CD14-positive monocyte (primary cell): ENCODE measurements at regions not wholly inside any gene's neighbourhood (a gene's known extent, or its start where the extent isn't known, plus 50 kb on each side); places are given as distances from the start of the nearest gene placed in this dataset.

ENCODE experiments used
- DNase-seq, 3 donors: peaks; one replicate each; pipeline ENCODE4 v3.0.0-alpha.2; 2011 to 2022
- H2AFZ ChIP-seq: 2 replicates; pipeline ENCODE4 v1.6.0; 2012; ENCODE audit warnings: mild to moderate bottlenecking, low read depth, low read length, inconsistent platforms; ENCODE audit not compliant: insufficient read depth, poor library complexity, severe bottlenecking
- H3K27ac ChIP-seq, 2 donors: 1 replicate in 1 of 2; 2 replicates in 1 of 2; pipeline ENCODE4 v1.5.1; 2012 to 2013; ENCODE audit warnings: low read length in 2 of 2, control low read depth in 1 of 2, inconsistent platforms in 1 of 2, low read depth in 1 of 2, mild to moderate bottlenecking in 1 of 2
- H3K27me3 ChIP-seq, 2 donors: one replicate each; pipeline versions ENCODE4 v1.6.0 to v1.6.1; 2011 to 2013; ENCODE audit warnings: low read length in 2 of 2; ENCODE audit not compliant: control insufficient read depth in 2 of 2, insufficient read depth in 2 of 2
- H3K36me3 ChIP-seq, 2 donors: replicated peaks in 1 of 2; 1 replicate in 1 of 2; 2 replicates in 1 of 2; pipeline versions ENCODE4 v1.5.1 to v1.6.1; 2012 to 2013; ENCODE audit warnings: low read length in 2 of 2, control low read depth in 1 of 2, inconsistent platforms in 1 of 2, mild to moderate bottlenecking in 1 of 2; ENCODE audit not compliant: insufficient read depth in 2 of 2, control insufficient read depth in 1 of 2
- H3K4me1 ChIP-seq, 2 donors: 1 replicate in 1 of 2; 2 replicates in 1 of 2; pipeline versions ENCODE4 v1.5.1 to v1.6.1; 2012 to 2013; ENCODE audit warnings: low read length in 2 of 2, control low read depth in 1 of 2, inconsistent platforms in 1 of 2, mild to moderate bottlenecking in 1 of 2, moderate library complexity in 1 of 2; ENCODE audit not compliant: insufficient read depth in 2 of 2, control insufficient read depth in 1 of 2
- H3K4me2 ChIP-seq: replicated peaks from 2 replicates; pipeline ENCODE3; 2012; ENCODE audit warnings: low read length, moderate library complexity, mild to moderate bottlenecking; ENCODE audit not compliant: poor library complexity, severe bottlenecking; ENCODE audit errors: extremely low read depth
- H3K4me3 ChIP-seq, 3 experiments: fragments of 200-600 bp in 1 of 3; sonication (generic) in 1 of 3; replicated peaks in 1 of 3; 1 replicate in 2 of 3; 2 replicates in 1 of 3; pipeline ENCODE4 v1.5.1; 2011 to 2013; ENCODE audit warnings: low read length in 3 of 3, mild to moderate bottlenecking in 3 of 3, control low read depth in 2 of 3, low read depth in 2 of 3, inconsistent platforms in 1 of 3, moderate library complexity in 1 of 3
- H3K79me2 ChIP-seq: 2 replicates; pipeline ENCODE4 v1.6.0; 2012; ENCODE audit warnings: mild to moderate bottlenecking, control low read depth, inconsistent platforms, low read length, moderate library complexity; ENCODE audit not compliant: insufficient read depth
- H3K9ac ChIP-seq: 2 replicates; pipeline ENCODE4 v1.6.0; 2017; ENCODE audit warnings: low read length, mild to moderate bottlenecking; ENCODE audit not compliant: insufficient read depth, poor library complexity, severe bottlenecking
- H3K9me3 ChIP-seq, 2 donors: replicated peaks in 1 of 2; 1 replicate in 1 of 2; 2 replicates in 1 of 2; pipeline versions ENCODE4 v1.5.1 to v1.6.1; 2012 to 2013; ENCODE audit warnings: low read length in 2 of 2, control low read depth in 1 of 2; ENCODE audit not compliant: control insufficient read depth in 1 of 2, insufficient read depth in 1 of 2
- H4K20me1 ChIP-seq: 2 replicates; pipeline ENCODE4 v1.6.0; 2012; ENCODE audit warnings: mild to moderate bottlenecking, low read length, control low read depth, moderate library complexity; ENCODE audit not compliant: insufficient read depth
- H3K27ac Mint-ChIP-seq, 7 donors: one replicate each; pipeline ENCODE4 v1.8.0; 2020; ENCODE audit warnings: mild to moderate bottlenecking in 7 of 7, mixed read lengths in 7 of 7, moderate library complexity in 6 of 7, inconsistent platforms in 2 of 7
- H3K27me3 Mint-ChIP-seq, 3 donors: one replicate each; pipeline ENCODE4 v1.8.0; 2021 to 2022; ENCODE audit warnings: low read depth in 3 of 3, mild to moderate bottlenecking in 3 of 3, mixed read lengths in 3 of 3, moderate library complexity in 3 of 3, inconsistent platforms in 1 of 3
- H3K36me3 Mint-ChIP-seq, 2 donors: one replicate each; pipeline ENCODE4 v1.8.0; 2020; ENCODE audit warnings: mixed read lengths in 2 of 2, inconsistent platforms in 1 of 2, mild to moderate bottlenecking in 1 of 2
- H3K4me1 Mint-ChIP-seq: one replicate; pipeline ENCODE4 v1.8.0; 2020; ENCODE audit warnings: mild to moderate bottlenecking, mixed read lengths
- H3K4me3 Mint-ChIP-seq, 2 donors: one replicate each; pipeline ENCODE4 v1.8.0; 2020; ENCODE audit warnings: mild to moderate bottlenecking in 2 of 2, mixed read lengths in 2 of 2, moderate library complexity in 1 of 2
- H3K9me3 Mint-ChIP-seq, 7 donors: one replicate each; pipeline ENCODE4 v1.8.0; 2020 to 2022; ENCODE audit warnings: mixed read lengths in 7 of 7, mild to moderate bottlenecking in 6 of 7, moderate library complexity in 6 of 7, inconsistent platforms in 2 of 7
- WGBS: methylation state at CpG from one replicate; pipeline ENCODE4 v1.1.5; 2013; ENCODE audit warnings: missing lambda C conversion rate; ENCODE audit not compliant: insufficient coverage; 5-methylcytosine and 5-hydroxymethylcytosine counted together
- intact Hi-C, 2 donors: fragments of 100-400 bp; cut with micrococcal nuclease; formaldehyde crosslinking; loops; one replicate each; pipeline versions ENCODE4 v1.15.0 to v1.15.1; 2023
- TF ChIP-seq, protein P1 (sequence below): fragments of 200-600 bp; IDR thresholded peaks from one replicate; pipeline ENCODE4 v1.8.0; 2022; ENCODE audit warnings: antibody characterized with exemption, mild to moderate bottlenecking

DNA sequence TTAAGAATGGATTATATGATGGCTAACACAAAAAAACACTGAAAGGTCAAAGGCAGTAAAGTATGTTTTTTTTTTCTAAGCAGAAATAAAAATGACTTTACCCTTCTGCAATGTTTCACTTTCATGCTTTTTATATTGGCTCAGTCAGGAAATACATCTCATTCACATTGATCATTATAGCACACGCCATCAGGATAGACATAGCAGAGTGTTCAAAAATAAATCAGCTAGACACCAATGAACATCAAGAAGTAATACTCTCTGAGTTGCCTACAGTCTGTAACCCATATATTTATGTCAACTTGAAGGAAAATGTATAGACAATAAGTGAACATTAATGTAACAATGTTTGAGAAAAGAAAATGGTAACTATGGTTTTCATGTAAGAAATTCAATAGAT is 535.2 kb upstream of the EPHA7 start:
- no peak overlapping the region for H2AFZ ChIP-seq
- no peaks in the 10 kb centered on the region for H3K9me3 Mint-ChIP-seq
- intact Hi-C loops, result no loop called here
- no peak overlapping the region for H3K4me3 ChIP-seq
- H3K4me2 ChIP-seq, result no peak overlapping the region
- no peak overlapping the region for H3K9ac ChIP-seq
- no peaks in the 10 kb centered on the region for H4K20me1 ChIP-seq
- no peaks in the 10 kb centered on the region for H3K36me3 Mint-ChIP-seq
- no peak overlapping the region for H3K4me3 Mint-ChIP-seq
- H3K4me1 Mint-ChIP-seq, result no peaks in the 10 kb centered on the region
- no peak overlapping the region for H3K27ac ChIP-seq
- no peak for DNase-seq
- no peaks in the 10 kb centered on the region for H3K4me1 ChIP-seq
- no peak overlapping the region for H3K27ac Mint-ChIP-seq
- no peaks in the 10 kb centered on the region for H3K27me3 Mint-ChIP-seq
- no peaks in the 10 kb centered on the region for H3K27me3 ChIP-seq
- WGBS, result no CpG with 5 or more reads among the region's 1 CpG
- H3K9me3 ChIP-seq, result no peaks in the 10 kb centered on the region
- TF ChIP-seq, protein P1, sequence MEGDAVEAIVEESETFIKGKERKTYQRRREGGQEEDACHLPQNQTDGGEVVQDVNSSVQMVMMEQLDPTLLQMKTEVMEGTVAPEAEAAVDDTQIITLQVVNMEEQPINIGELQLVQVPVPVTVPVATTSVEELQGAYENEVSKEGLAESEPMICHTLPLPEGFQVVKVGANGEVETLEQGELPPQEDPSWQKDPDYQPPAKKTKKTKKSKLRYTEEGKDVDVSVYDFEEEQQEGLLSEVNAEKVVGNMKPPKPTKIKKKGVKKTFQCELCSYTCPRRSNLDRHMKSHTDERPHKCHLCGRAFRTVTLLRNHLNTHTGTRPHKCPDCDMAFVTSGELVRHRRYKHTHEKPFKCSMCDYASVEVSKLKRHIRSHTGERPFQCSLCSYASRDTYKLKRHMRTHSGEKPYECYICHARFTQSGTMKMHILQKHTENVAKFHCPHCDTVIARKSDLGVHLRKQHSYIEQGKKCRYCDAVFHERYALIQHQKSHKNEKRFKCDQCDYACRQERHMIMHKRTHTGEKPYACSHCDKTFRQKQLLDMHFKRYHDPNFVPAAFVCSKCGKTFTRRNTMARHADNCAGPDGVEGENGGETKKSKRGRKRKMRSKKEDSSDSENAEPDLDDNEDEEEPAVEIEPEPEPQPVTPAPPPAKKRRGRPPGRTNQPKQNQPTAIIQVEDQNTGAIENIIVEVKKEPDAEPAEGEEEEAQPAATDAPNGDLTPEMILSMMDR, result no peak
- no peaks in the 10 kb centered on the region for H3K36me3 ChIP-seq
- H3K79me2 ChIP-seq, result no peaks in the 10 kb centered on the region

DNA sequence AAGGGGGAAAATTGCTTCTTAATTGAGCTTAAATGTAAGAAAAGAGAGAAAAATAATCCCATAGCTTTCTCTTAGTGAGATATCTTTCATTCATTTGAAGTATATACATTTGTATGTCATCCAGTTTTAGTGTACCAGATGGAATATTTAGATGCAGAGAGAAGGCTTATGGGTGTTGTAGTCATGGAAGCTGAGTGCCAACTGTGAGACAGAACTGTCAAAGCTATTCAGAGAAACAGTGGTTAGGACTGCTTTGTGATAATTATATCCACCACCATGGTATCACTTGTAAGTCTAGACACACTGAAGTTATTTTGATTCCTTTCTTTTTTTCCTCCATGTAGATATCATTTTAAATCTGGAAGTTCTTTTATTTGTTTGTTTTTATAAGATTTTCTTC is 524.3 kb upstream of the EPHA7 start:
- Histone ChIP-seq H3K9ac (no peak overlapping the region), H3K4me2 (no peak overlapping the region), H3K4me3 (no peak overlapping the region), H3K9me3 (no peaks in the 10 kb centered on the region), H3K27ac (no peak overlapping the region), H3K27me3 (no peaks in the 10 kb centered on the region), H3K4me1 (no peaks in the 10 kb centered on the region), H3K36me3 (no peaks in the 10 kb centered on the region), H2AFZ (no peak overlapping the region), H4K20me1 (no peaks in the 10 kb centered on the region), H3K79me2 (no peaks in the 10 kb centered on the region)
- no peak for DNase-seq
- TF ChIP-seq, protein P1, result no peak
- intact Hi-C loops, result no loop called here
- Mint-ChIP-seq H3K27me3 (no peaks in the 10 kb centered on the region), H3K4me1 (no peaks in the 10 kb centered on the region), H3K9me3 (peaks cover 0 to 1% (median 0%) of the 10 kb centered on the region in 7 donors), H3K27ac (no peak overlapping the region), H3K4me3 (no peak overlapping the region), H3K36me3 (no peaks in the 10 kb centered on the region)
